Non-pigmented ciliary epithelial cell (primary cell): ENCODE measurements at regions not wholly inside any gene's neighbourhood (a gene's known extent, or its start where the extent isn't known, plus 50 kb on each side); places are given as distances from the start of the nearest gene placed in this dataset.
"Not testable (repeated sequence)": the region's sequence is repeated elsewhere in the genome, so short reads cannot be mapped to it uniquely, and the experiment has no call there.

Experiments used
- DNase-seq: peaks from one replicate; pipeline ENCODE4 v3.0.0-alpha.2; 2010; ENCODE audit warnings: low read depth

- DNase-seq = peak; percentile 95
These were observed 180.8 kb upstream of the CACNA2D1 start for GRCh38 chr7:82624337-82624736.

GRCh38 chr7:82623812-82624211, 180.2 kb upstream of the CACNA2D1 start:
- DNase-seq = no peak

- no peak for DNase-seq
These were observed 173.6 kb upstream of the CACNA2D1 start for GRCh38 chr7:82617156-82617555.

GRCh38 chr7:82616059-82616728, 172.6 kb upstream of the CACNA2D1 start:
- DNase-seq = no peak

- no peak for DNase-seq
These were observed 171.9 kb upstream of the CACNA2D1 start for GRCh38 chr7:82615527-82615926.

DNA sequence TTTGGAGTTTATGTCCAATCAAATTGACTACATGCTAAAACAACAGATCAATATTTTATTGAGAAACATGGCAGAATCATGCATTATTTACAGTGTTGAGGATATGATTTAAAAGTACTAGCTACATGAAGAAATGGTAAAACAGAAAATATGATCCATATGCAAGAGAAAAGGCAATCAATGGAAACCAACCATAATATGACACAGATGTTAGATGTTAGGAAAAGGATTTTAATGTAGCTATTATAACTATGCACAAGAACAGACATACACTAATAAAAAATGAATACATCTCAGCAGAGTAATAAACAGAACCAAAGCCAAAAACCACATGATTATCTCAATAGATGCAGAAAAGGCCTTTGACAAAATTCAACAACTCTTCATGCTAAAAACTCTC, 166.2 kb upstream of the CACNA2D1 start:
- DNase-seq = no peak

DNA sequence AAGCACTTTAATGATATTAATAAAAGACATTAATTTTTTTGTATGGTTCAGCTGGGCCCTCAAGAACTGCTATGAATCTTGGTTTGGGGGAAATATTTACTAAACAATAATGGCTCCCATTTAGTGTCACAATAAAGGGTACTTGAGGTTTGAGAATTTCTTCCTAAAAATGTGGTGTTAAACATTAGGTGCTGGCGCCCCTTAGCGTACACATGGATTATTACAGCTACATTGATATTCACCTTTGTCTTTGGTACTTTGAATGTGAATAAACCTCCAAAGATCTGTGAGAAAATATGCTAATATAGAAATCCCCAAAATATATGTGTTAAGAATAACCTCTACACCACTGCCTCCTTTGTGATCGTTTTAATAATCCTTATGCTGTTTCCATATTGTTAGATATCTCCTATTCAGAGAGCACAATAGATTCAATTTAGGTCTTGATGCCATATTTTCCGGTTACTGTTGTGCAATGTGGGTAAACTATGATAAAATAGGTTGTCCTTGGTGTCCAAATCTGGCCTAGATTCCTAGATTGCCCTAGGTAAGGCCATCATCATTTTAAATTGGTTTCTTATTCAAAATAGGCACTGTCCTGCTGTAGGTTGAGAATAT, 161.8 kb upstream of the CACNA2D1 start:
- DNase-seq = no peak

GRCh38 chr7:82602066-82602465, 158.5 kb upstream of the CACNA2D1 start:
- DNase-seq = no peak

DNA sequence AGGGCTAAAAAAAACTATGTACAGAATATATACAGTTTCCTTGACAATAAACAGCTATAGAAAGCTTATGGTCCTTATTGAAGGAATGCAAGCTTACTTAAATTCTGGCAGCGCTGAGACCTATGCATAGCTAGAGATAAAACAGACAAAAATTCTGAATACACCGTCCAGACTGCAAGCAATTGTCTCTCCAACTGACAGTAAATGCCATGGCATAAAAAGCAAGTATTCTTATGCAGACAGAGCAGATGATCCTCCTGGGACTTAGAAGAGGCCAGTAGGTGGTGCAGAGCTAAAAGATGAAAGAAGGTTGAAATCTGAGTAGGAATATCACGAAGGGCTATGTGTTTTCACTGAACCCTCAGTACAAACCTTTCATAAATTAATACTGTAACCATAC, 157.0 kb upstream of the CACNA2D1 start:
- no peak for DNase-seq

GRCh38 chr7:82599895-82600294, 156.3 kb upstream of the CACNA2D1 start:
- DNase-seq = no peak

- DNase-seq = peak; percentile 70
These were observed 155.4 kb upstream of the CACNA2D1 start for GRCh38 chr7:82598958-82599357.

GRCh38 chr7:82595795-82596194, 152.2 kb upstream of the CACNA2D1 start:
- not testable (repeated sequence) for DNase-seq

DNA sequence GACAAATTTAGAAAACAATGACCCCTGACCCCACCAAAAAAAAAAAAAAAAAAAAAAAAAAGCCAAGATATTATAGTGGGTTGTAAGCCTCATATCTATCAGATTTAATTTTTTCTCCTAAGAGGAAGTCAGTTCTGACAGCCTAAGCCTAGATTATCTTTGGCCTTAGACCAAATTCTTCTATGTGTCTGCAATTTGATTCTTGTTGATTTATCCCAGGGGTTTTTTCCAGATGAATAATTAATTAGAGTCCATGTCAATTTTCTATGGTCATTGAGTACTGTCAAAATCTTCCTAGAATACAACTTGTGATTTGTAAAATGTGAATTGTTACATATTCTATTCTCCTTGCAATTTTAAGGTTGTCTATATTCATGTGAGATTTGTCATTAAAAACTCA, 151.6 kb upstream of the CACNA2D1 start:
- DNase-seq = no peak

- DNase-seq = no peak
These were observed 151.1 kb upstream of the CACNA2D1 start for GRCh38 chr7:82594665-82595064.

DNA sequence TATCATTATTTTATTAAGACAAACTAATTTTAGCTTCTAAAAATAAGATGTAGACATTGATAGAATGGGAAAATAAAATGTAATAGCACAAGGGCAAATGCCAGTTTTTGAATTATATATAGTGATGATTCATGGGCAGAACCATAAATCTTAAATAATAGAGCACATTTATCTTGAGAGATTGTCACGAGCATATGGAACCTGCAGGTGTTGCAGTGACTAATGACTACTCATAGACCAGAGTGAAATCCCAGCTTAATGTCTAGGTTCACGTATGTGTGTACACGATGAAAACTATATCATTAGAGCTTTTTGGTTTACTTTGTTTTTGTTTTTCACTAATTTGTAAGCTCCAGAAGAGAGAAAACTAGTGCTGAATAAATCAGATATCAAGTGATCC, 150.2 kb upstream of the CACNA2D1 start:
- DNase-seq = no peak

GRCh38 chr7:82592416-82592815, 148.8 kb upstream of the CACNA2D1 start:
- no peak for DNase-seq

- DNase-seq = no peak
These were observed 135.5 kb upstream of the CACNA2D1 start for GRCh38 chr7:82579047-82579446.

GRCh38 chr7:82578430-82578829, 134.9 kb upstream of the CACNA2D1 start:
- DNase-seq = no peak

GRCh38 chr7:82572195-82572880, 128.8 kb upstream of the CACNA2D1 start:
- peak; percentile 53 for DNase-seq

DNA sequence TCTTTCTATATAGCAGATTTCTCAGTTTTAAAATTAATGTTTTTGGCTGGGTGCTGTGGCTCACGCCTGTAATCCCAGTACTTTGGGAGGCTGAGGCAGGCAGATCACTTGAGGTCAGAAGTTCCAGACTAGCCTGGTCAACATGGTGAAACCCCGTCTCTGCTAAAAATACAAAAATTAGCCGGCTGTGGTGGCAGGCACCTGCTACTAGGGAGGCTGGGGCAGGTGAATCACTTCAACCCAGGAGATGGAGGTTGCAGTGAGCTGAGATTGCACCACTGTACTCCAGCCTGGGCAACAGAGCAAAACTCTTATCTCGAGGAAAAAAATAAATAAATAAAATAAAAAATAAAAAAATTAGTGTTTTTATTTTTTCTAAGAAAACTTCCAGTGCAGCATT, 127.5 kb upstream of the CACNA2D1 start:
- not testable (repeated sequence) for DNase-seq

DNA sequence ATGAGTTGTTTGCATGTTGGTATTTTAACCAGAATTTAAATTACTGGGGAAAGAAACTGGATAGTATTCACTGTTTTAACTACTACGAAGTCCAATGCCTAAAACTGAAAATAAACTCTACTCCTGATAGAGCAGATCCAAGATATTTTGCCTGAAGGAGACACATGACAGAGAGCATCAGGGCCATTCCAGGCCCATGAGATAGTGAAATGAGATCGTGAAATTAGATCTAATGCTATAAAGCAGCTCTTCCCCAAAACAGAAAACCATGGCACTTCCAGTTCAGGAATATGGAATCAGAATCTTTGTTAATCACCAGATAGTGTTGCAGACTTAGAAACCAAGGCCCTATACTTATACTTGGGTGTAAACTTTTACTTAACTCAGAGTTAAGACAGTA, 124.3 kb upstream of the CACNA2D1 start:
- DNase-seq = no peak

- DNase-seq = no peak
These were observed 123.8 kb upstream of the CACNA2D1 start for GRCh38 chr7:82567356-82567755.

DNA sequence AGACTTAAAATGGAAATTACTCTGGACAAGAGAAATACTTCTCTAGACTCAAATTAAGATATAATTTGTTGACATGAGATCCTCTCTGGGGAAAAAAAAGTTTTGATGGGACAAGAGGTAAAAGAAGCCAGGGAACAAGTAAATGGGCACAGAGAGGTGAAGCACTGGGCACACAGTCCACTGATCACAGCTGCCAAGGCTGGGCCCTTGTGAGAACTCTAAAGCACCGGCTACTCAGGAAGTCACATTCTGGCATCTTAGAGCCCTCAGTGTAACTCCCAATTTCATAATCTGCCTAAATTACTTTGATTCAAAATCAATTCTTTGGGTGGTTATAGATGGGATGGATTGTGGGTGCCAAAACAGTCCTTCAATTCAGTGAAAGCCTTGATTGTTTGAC, 123.2 kb upstream of the CACNA2D1 start:
- DNase-seq = no peak
